Posterior vena cava (tissue), 2 donors: ENCODE measurements at regions not wholly inside any gene's neighbourhood (a gene's known extent, or its start where the extent isn't known, plus 50 kb on each side); places are given as distances from the start of the nearest gene placed in this dataset.
"Not testable (repeated sequence)": the region's sequence is repeated elsewhere in the genome, so short reads cannot be mapped to it uniquely, and the experiment has no call there.

Experiments
- DNase-seq: peaks from one replicate; pipeline ENCODE4 v3.0.0-alpha.2; 2020; ENCODE audit warnings: low spot score
- intact Hi-C, 2 donors: fragments of 100-400 bp; cut with DNase I; formaldehyde crosslinking; loops; one replicate each; pipeline versions ENCODE4 v1.14.1 to v1.14.2; 2022 to 2023
- donor health status: DM: yes; HTN: yes; CAD: no.
- donor health status: DM: yes; HTN: yes; CAD: no.

- intact Hi-C loops, DNase-seq: not testable (repeated sequence)
Measured at GRCh38 chr15:87463956-87464355, 792.6 kb downstream of the NTRK3 start.

- intact Hi-C loops, result no loop called here
- DNase-seq, result no peak
Measured at GRCh38 chr15:87461631-87462030, 794.9 kb downstream of the NTRK3 start.

- DNase-seq, result no peak
- intact Hi-C loops, result no loop called here
Measured at GRCh38 chr15:87454860-87455259, 801.7 kb downstream of the NTRK3 start.

- intact Hi-C loops, result no loop called here
Measured at GRCh38 chr15:87450314-87450713, 806.2 kb downstream of the NTRK3 start.

GRCh38 chr15:87439090-87439489 is 817.4 kb downstream of the NTRK3 start:
- intact Hi-C loops, result no loop called here
- DNase-seq, result no peak

More at GRCh38 chr15:87450314-87450713, 806.2 kb downstream of the NTRK3 start:
- no peak for DNase-seq

- no peak for DNase-seq
- intact Hi-C loops, result no loop called here
Measured at GRCh38 chr15:87433871-87434270, 822.7 kb downstream of the NTRK3 start.

- intact Hi-C loops, result no loop called here
Measured at GRCh38 chr15:87429754-87430153, 826.8 kb downstream of the NTRK3 start.

GRCh38 chr15:87420017-87420416 is 836.5 kb downstream of the NTRK3 start:
- intact Hi-C loops, result no loop called here
- no peak for DNase-seq

More at GRCh38 chr15:87429754-87430153, 826.8 kb downstream of the NTRK3 start:
- no peak for DNase-seq

- intact Hi-C loops, result no loop called here
- no peak for DNase-seq
Measured at GRCh38 chr15:87419344-87419743, 837.2 kb downstream of the NTRK3 start.

GRCh38 chr15:87416591-87417257 is 839.8 kb downstream of the NTRK3 start:
- no peak for DNase-seq
- intact Hi-C loops, result no loop called here

GRCh38 chr15:87408902-87409301 is 847.6 kb downstream of the NTRK3 start:
- intact Hi-C loops, result no loop called here
- no peak for DNase-seq

- intact Hi-C loops, result no loop called here
- DNase-seq, result no peak
Measured at GRCh38 chr15:87403973-87404372, 852.6 kb downstream of the NTRK3 start.

GRCh38 chr15:87401973-87402372 is 854.6 kb downstream of the NTRK3 start:
- no peak for DNase-seq
- intact Hi-C loops, result no loop called here

GRCh38 chr15:87394676-87395075 is 861.9 kb downstream of the NTRK3 start:
- DNase-seq, result no peak
- intact Hi-C loops, result no loop called here

GRCh38 chr15:87387766-87388165 is 868.8 kb downstream of the NTRK3 start:
- intact Hi-C loops, result no loop called here
- DNase-seq, result no peak

- DNase-seq, result no peak
- intact Hi-C loops, result loop anchor here in 1 of 2 donors (5.0 kb wide), 1 partner anchor 638 kb away; no protein-coding TSS in a partner anchor
Measured at GRCh38 chr15:87374339-87374738, 882.2 kb downstream of the NTRK3 start.

GRCh38 chr15:87369269-87369668 is 887.3 kb downstream of the NTRK3 start:
- no peak for DNase-seq
- intact Hi-C loops, result no loop called here

GRCh38 chr15:87368511-87368910 is 888.0 kb downstream of the NTRK3 start:
- intact Hi-C loops, result no loop called here
- DNase-seq, result no peak

- DNase-seq, result no peak
- intact Hi-C loops, result no loop called here
Measured at GRCh38 chr15:87365186-87365585, 891.4 kb downstream of the NTRK3 start.

- DNase-seq, result no peak
- intact Hi-C loops, result no loop called here
Measured at GRCh38 chr15:87362531-87362930, 894.0 kb downstream of the NTRK3 start.

GRCh38 chr15:87357637-87358313 is 898.8 kb downstream of the NTRK3 start:
- DNase-seq, result no peak
- intact Hi-C loops, result no loop called here
